ENCODE measurements at regions not wholly inside any gene's neighbourhood (a gene's known extent, or its start where the extent isn't known, plus 50 kb on each side); places are given as distances from the start of the nearest gene placed in this dataset.

GRCh38 chr9:12874395-12874794 is 99.6 kb downstream of the LURAP1L start:
- DNase-seq (ENCODE audit: low read depth in 4 of 4, low spot score in 2 of 4), result no peak

GRCh38 chr9:12875191-12875590 is 100.4 kb downstream of the LURAP1L start:
- no peak for DNase-seq (ENCODE audit: low read depth in 4 of 4, low spot score in 2 of 4)

- no peak for DNase-seq (ENCODE audit: low read depth in 4 of 4, low spot score in 2 of 4)
Measured at GRCh38 chr9:12876872-12877271, 102.1 kb downstream of the LURAP1L start.

GRCh38 chr9:12878351-12878978 is 103.6 kb downstream of the LURAP1L start:
- DNase-seq (ENCODE audit: low read depth in 4 of 4, low spot score in 2 of 4), result no peak

- no peak for DNase-seq (ENCODE audit: low read depth in 4 of 4, low spot score in 2 of 4)
Measured at GRCh38 chr9:12879961-12880360, 105.1 kb downstream of the LURAP1L start.

- no peak for DNase-seq (ENCODE audit: low read depth in 4 of 4, low spot score in 2 of 4)
Measured at GRCh38 chr9:12880406-12881015, 105.7 kb downstream of the LURAP1L start.

- DNase-seq (ENCODE audit: low read depth in 4 of 4, low spot score in 2 of 4), result no peak
Measured at GRCh38 chr9:12882430-12882829, 107.6 kb downstream of the LURAP1L start.

- DNase-seq (ENCODE audit: low read depth in 4 of 4, low spot score in 2 of 4), result no peak
Measured at GRCh38 chr9:12884736-12885395, 110.0 kb downstream of the LURAP1L start.

- no peak for DNase-seq (ENCODE audit: low read depth in 4 of 4, low spot score in 2 of 4)
Measured at GRCh38 chr9:12889402-12890106, 114.7 kb downstream of the LURAP1L start.

GRCh38 chr9:12891588-12891987 is 116.8 kb downstream of the LURAP1L start:
- no peak for DNase-seq (ENCODE audit: low read depth in 4 of 4, low spot score in 2 of 4)

GRCh38 chr9:12903316-12903715 is 128.5 kb downstream of the LURAP1L start:
- DNase-seq (ENCODE audit: low read depth in 4 of 4, low spot score in 2 of 4), result no peak

GRCh38 chr9:12904261-12905000 is 129.6 kb downstream of the LURAP1L start:
- DNase-seq (ENCODE audit: low read depth in 4 of 4, low spot score in 2 of 4), result no peak

GRCh38 chr9:12906646-12907045 is 131.8 kb downstream of the LURAP1L start:
- DNase-seq (ENCODE audit: low read depth in 4 of 4, low spot score in 2 of 4), result no peak

GRCh38 chr9:12908895-12909294 is 134.1 kb downstream of the LURAP1L start:
- no peak for DNase-seq (ENCODE audit: low read depth in 4 of 4, low spot score in 2 of 4)

GRCh38 chr9:12915366-12915954 is 140.6 kb downstream of the LURAP1L start:
- DNase-seq (ENCODE audit: low read depth in 4 of 4, low spot score in 2 of 4), result no peak

- no peak for DNase-seq (ENCODE audit: low read depth in 4 of 4, low spot score in 2 of 4)
Measured at GRCh38 chr9:12916042-12916441, 141.2 kb downstream of the LURAP1L start.

- DNase-seq (ENCODE audit: low read depth in 4 of 4, low spot score in 2 of 4), result no peak
Measured at GRCh38 chr9:12920437-12920836, 145.6 kb downstream of the LURAP1L start.

- DNase-seq (ENCODE audit: low read depth in 4 of 4, low spot score in 2 of 4), result no peak
Measured at GRCh38 chr9:12921621-12922020, 146.8 kb downstream of the LURAP1L start.

GRCh38 chr9:12922224-12922866 is 147.5 kb downstream of the LURAP1L start:
- no peak for DNase-seq (ENCODE audit: low read depth in 4 of 4, low spot score in 2 of 4)

- no peak for DNase-seq (ENCODE audit: low read depth in 4 of 4, low spot score in 2 of 4)
Measured at GRCh38 chr9:12923468-12924009, 148.7 kb downstream of the LURAP1L start.

All from left renal cortex interstitium (tissue), 4 donors.